ENCODE measurements at regions not wholly inside any gene's neighbourhood (a gene's known extent, or its start where the extent isn't known, plus 50 kb on each side); places are given as distances from the start of the nearest gene placed in this dataset.

- ATAC-seq = no peak
- TF ChIP-seq TCF4 (CRISPR knock-in tag; IDR thresholded peaks at IDR 0.05; ENCODE audit: borderline replicate concordance) (no peak), ZFP3 (CRISPR knock-in tag; IDR thresholded peaks at IDR 0.05) (no peak), PATZ1 (CRISPR knock-in tag; IDR thresholded peaks at IDR 0.05; ENCODE audit: borderline replicate concordance) (no peak), ARNTL (CRISPR knock-in tag; IDR thresholded peaks at IDR 0.05; ENCODE audit: borderline replicate concordance, low read depth) (no peak), ZNF8 (CRISPR knock-in tag; IDR thresholded peaks at IDR 0.05) (no peak), CREB5 (CRISPR knock-in tag; IDR thresholded peaks at IDR 0.05; ENCODE audit: low read depth) (no peak), GLIS3 (CRISPR knock-in tag; IDR thresholded peaks at IDR 0.05) (no peak), TOX (CRISPR knock-in tag; IDR thresholded peaks at IDR 0.05; ENCODE audit: borderline replicate concordance) (no peak), CSRNP3 (CRISPR knock-in tag; IDR thresholded peaks at IDR 0.05) (no peak), CSDC2 (CRISPR knock-in tag; IDR thresholded peaks at IDR 0.05) (no peak)
These were observed 281.6 kb downstream of the PRL start for GRCh38 chr6:22015216-22015615.

GRCh38 chr6:22015944-22016343 is 280.9 kb downstream of the PRL start:
- ATAC-seq = no peak
- TF ChIP-seq ZFP30 (CRISPR knock-in tag; IDR thresholded peaks at IDR 0.05) (no peak), SNAI2 (CRISPR knock-in tag; IDR thresholded peaks at IDR 0.05) (no peak), ZNF8 (CRISPR knock-in tag; IDR thresholded peaks at IDR 0.05) (no peak), OSR1 (CRISPR knock-in tag; IDR thresholded peaks at IDR 0.05) (no peak), ZFP3 (CRISPR knock-in tag; IDR thresholded peaks at IDR 0.05) (no peak), ZC3H10 (CRISPR knock-in tag; IDR thresholded peaks at IDR 0.05) (no peak), TCF4 (CRISPR knock-in tag; IDR thresholded peaks at IDR 0.05; ENCODE audit: borderline replicate concordance) (no peak), CSDC2 (CRISPR knock-in tag; IDR thresholded peaks at IDR 0.05) (no peak), ZNF565 (CRISPR knock-in tag; conservative IDR thresholded peaks at IDR 0.05; ENCODE audit: low read depth) (no peak)

GRCh38 chr6:22017272-22017671 is 279.6 kb downstream of the PRL start:
- no peak for ATAC-seq
- TF ChIP-seq SNAI2 (CRISPR knock-in tag; IDR thresholded peaks at IDR 0.05) (no peak), ZNF8 (CRISPR knock-in tag; IDR thresholded peaks at IDR 0.05) (no peak), ZFP3 (CRISPR knock-in tag; IDR thresholded peaks at IDR 0.05) (no peak)

- no peak for ATAC-seq
These were observed 279.1 kb downstream of the PRL start for GRCh38 chr6:22017766-22018165.

More at GRCh38 chr6:22017766-22018165, 279.1 kb downstream of the PRL start:
- TF ChIP-seq ZC3H10 (CRISPR knock-in tag; IDR thresholded peaks at IDR 0.05) = no peak
- TF ChIP-seq OSR1 (CRISPR knock-in tag; IDR thresholded peaks at IDR 0.05) = no peak
- no peak for TF ChIP-seq PPARA (CRISPR knock-in tag; IDR thresholded peaks at IDR 0.05; ENCODE audit: borderline replicate concordance)
- no peak for TF ChIP-seq ZNF8 (CRISPR knock-in tag; IDR thresholded peaks at IDR 0.05)
- no peak for TF ChIP-seq CSRNP3 (CRISPR knock-in tag; IDR thresholded peaks at IDR 0.05)
- no peak for TF ChIP-seq ARNTL (CRISPR knock-in tag; IDR thresholded peaks at IDR 0.05; ENCODE audit: borderline replicate concordance, low read depth)
- no peak for TF ChIP-seq BACH2 (CRISPR knock-in tag; IDR thresholded peaks at IDR 0.05; ENCODE audit: borderline replicate concordance)
- TF ChIP-seq TOX (CRISPR knock-in tag; IDR thresholded peaks at IDR 0.05; ENCODE audit: borderline replicate concordance) = no peak
- TF ChIP-seq SNAI2 (CRISPR knock-in tag; IDR thresholded peaks at IDR 0.05) = no peak
- TF ChIP-seq PATZ1 (CRISPR knock-in tag; IDR thresholded peaks at IDR 0.05; ENCODE audit: borderline replicate concordance) = no peak
- TF ChIP-seq ZNF70 (CRISPR knock-in tag; IDR thresholded peaks at IDR 0.05) = no peak
- no peak for TF ChIP-seq CSDC2 (CRISPR knock-in tag; IDR thresholded peaks at IDR 0.05)
- TF ChIP-seq ESRRG (CRISPR knock-in tag; IDR thresholded peaks at IDR 0.05) = no peak
- no peak for TF ChIP-seq ZNF565 (CRISPR knock-in tag; conservative IDR thresholded peaks at IDR 0.05; ENCODE audit: low read depth)
- no peak for TF ChIP-seq TCF4 (CRISPR knock-in tag; IDR thresholded peaks at IDR 0.05; ENCODE audit: borderline replicate concordance)
- no peak for TF ChIP-seq RARB (CRISPR knock-in tag; IDR thresholded peaks at IDR 0.05)
